GM18502 (cell line): ENCODE measurements at regions not wholly inside any gene's neighbourhood (a gene's known extent, or its start where the extent isn't known, plus 50 kb on each side); places are given as distances from the start of the nearest gene placed in this dataset.
"Not testable (repeated sequence)": the region's sequence is repeated elsewhere in the genome, so short reads cannot be mapped to it uniquely, and the experiment has no call there.

ENCODE experiments used
- ATAC-seq: cut with Tn5 transposase; IDR thresholded peaks from one replicate; pipeline ENCODE4 v1.9.1; 2021; ENCODE audit warnings: mild to moderate bottlenecking; ENCODE audit not compliant: unreplicated experiment, poor library complexity

DNA sequence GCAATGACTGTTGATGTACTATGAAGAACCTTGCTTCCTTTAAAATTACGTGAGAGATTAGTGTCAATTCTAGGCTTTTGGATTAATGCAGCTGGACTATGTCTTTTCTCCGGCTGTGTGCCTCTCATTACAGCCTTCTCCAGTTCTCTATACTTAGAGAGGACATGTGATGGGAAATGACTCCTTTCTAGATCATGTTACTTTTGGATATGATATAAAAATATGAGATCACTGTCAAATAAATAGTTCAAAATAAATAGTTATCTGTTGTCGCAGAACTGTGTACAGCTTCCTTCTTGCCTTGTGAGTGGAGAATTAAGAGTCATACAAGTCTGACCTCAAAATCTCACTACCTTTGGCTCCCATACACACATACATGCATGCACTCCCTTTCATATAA is 592.4 kb downstream of the DIPK2A start:
- ATAC-seq = no peak

DNA sequence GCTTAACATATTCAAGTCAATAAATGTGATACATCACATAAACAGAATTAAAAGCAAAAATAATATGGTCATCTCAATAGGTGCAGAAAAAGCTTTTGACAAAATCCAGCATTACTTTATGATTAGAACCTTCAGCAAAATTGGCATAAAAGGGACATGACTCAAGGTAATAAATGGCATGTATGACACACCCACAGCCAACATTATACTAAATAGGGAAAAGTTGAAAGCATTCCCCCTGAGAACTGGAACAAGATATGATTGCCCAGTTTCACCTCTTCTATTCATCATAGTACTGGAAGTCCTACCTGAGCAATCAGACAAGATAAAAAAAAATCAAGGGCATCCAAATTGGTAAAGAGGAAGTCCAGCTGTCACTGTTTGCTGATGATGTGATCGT is 594.7 kb downstream of the DIPK2A start:
- no peak for ATAC-seq

DNA sequence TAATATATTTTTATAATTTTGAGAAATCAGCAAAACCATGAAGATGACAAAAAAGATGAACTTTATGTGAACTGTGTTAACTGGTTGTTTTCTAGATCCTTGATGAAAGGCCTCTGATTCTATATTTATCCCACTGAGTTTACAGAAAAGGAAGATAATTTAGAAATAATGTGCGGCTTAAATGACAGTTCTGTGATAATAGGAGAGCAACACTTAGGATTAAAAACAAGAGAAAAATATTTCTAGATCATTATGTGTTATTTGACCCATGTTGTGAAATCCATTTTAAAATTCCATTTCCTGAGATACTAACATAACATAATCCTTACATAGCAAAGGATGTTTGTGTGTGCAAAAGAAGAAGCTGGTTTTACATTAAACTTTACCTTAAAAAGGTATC is 598.0 kb downstream of the DIPK2A start:
- no peak for ATAC-seq

DNA sequence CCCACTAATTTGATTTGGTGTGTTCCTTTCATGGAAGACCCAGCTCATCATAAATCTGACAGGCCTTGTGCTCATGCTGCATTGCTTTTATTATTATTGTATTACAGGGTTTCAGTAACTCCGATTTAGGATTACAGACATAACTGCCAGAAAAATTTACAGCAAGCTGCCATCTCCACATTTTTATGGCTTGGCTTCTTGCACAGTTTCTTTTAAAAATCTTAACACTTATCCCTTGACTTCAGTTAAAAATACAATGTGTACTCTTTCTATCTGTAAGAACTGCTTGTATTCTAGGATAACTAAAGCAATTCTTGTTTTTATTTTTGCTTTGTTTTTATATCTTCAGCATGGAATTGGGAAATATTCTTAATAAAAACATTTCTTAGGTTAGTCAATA is 612.2 kb downstream of the DIPK2A start:
- ATAC-seq = no peak

DNA sequence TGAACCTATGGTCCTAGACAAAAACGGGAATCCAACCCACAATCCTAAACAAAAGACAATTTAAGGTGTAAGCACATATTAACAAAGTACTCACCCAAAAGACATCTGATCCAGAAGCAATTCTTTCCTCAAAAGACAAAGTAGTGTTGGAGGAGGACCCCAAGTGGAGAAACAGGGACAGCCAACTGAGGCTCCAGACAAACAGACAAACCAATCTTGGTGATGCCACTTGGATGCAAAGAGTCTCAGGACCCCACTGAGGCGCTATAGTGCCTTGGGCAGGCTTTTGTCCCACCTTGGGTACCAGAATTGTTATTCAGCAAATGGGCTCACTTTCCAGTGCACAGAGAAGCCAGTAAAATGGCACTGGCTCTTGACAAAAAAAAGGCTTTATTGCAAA is 613.8 kb downstream of the DIPK2A start:
- no peak for ATAC-seq

DNA sequence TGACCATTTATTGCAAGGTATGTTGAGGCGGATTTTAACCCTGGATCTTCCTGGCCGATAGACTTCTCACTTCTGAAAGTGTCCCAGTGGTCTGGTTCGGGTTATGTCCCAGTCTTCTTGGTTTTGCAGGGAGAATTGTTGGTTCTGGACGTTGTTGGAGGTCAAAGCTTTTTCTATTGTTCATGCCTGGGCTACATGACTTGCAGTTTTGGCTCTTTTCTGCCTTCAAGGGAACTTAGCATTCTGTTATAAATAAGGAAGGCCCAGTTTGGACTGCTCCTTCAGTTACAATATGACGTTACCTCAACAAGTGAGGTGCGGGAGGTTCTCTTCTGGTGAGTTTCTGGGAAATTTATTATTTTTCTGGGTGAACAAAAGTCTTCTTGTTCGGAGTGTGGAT is 614.3 kb downstream of the DIPK2A start:
- no peak for ATAC-seq

DNA sequence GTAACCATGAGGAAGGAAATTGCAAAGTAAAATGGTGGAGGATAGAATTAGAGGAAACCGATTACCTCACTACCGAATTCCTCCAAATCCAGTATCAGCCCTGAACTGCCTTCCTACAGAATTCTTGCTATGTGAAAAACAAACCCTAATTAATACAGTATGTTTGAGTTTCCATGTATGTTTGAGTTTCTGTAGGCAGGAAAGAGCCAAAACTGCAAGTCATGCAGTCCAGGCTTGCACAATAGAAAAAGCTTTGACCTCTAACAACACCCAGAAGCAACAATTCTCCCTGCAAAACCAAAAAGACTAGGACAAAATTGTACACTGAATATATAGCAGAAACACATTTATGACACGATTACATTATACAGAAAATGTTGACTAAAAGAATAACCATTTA is 614.8 kb downstream of the DIPK2A start:
- no peak for ATAC-seq

DNA sequence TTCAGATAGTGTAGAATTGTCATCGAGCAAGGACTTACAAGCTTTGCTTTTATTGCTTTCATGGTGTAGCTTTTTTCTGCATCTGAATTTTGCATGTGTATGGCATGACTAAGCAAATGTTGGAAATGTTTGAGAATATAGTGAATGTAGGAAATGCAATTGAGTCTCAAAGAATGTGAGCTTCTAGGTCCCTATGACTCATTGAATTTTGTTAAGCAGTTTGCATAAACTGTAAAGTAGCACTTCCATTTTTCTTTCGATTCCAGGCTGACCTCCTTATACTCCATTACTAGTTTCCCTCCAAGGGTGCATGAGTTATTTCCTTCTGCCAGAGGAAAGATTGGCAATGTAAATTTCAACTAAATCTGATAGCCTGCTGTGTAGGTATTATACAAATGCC is 619.2 kb downstream of the DIPK2A start:
- no peak for ATAC-seq

DNA sequence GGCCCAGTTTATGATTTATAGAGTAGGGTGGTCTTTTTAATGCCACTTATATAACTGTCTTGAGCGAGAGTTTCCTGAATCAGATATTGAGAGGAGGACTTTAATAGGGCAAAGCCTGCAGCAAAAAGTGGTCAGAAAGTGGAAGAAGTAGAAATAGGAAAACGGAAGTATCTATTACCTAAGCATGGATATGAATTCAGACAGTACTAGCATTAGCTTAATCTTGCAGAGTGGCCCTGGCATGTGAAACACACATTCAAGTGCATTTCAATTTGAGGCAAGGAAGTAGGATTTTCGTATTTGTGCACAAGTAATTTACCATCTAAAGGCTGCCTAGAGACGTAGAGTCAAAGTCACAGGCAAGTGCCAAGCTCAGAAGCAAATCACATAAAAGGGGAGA is 622.3 kb downstream of the DIPK2A start:
- no peak for ATAC-seq

DNA sequence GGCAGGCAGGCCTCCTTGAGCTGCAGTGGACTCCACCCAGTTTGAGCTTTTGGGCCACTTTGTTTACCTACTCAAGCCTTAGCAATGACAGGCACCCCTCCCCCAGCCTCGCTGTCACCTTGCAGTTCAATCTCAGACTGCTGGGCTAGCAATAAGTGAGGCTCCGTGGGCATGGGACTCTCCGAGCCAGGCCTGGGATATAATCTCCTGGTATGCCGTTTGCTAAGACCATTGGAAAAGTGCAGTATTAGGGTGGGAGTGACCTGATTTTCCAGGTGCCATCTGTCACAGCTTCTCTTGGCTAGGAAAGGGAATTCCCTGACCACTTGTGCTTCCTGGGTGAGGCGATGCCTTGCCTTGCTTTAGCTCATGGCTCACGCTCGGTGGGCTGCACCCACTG is 648.6 kb downstream of the DIPK2A start:
- ATAC-seq = not testable (repeated sequence)

DNA sequence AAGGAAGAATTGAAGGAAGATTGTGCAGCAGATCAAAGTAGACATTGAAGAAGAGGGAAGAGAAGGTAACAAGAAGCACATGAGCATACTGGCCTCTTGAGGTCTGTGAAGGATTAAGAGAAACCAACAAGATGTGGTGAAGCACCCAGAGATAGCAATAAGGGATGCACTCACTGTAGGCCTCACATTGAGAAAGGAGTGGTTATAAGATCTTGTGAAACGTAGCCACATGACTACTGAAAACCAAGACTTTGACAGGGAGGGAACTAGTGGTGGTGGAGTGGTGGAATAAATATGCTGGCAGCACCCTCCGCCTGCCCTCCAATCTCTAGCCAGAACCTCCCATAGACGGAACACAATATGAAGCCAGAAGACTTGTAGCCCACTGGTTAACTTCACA is 651.2 kb downstream of the DIPK2A start:
- ATAC-seq = no peak

DNA sequence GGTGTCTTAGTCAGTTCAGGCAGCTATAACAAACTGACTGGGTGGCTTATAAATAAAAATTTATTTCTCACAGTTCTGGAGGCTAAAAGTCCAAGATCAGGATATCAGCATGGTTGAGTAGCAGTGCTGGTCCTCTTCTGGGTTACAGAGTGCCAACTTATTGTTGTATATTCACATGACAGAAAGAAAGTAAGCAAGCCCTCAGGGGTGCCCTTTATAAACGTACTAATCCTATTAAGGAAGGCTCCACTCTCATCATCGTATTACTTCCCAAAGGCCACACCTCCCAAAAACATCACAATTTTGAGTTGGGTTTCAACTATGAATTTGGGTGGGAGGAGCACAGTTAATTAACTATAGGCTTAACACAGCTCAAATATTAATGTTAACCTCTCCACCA is 653.0 kb downstream of the DIPK2A start:
- no peak for ATAC-seq

DNA sequence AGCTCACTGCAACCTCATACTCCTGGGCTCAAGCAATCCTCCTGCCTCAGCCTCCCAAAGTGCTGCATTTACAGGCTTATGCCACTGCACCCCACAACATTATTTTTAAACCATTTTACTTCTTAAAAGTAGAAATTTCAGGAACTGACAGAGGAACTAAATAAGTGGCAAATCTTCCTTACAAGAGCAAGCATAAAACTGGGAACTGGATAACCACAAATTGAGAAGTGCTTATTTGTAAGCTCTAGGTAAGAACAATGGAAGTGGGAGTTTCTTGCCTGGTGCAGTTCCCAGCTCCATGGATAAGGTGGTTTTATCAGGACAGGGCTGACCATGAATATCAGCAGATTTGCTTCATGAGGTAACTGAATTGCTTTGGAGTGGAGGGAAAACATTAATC is 655.2 kb downstream of the DIPK2A start:
- ATAC-seq = no peak

DNA sequence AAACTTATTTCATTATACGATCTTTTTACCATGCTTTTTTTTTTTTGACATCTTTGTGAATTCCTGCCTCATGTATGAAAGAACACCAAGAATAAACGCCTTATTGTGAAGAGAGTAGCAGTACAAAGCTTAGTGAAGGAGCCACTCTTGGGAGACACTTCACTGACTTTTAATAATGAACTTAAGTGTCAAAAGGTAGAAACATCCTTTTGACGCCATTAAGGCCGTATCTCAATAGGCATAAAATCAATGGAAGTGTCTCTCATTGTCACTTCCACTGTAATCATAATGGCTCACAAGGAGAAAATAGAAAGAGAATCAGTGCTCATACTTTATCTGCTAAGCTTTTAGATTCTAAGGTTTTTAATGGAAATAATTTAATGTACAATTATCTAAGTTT is 657.8 kb downstream of the DIPK2A start:
- ATAC-seq = no peak

DNA sequence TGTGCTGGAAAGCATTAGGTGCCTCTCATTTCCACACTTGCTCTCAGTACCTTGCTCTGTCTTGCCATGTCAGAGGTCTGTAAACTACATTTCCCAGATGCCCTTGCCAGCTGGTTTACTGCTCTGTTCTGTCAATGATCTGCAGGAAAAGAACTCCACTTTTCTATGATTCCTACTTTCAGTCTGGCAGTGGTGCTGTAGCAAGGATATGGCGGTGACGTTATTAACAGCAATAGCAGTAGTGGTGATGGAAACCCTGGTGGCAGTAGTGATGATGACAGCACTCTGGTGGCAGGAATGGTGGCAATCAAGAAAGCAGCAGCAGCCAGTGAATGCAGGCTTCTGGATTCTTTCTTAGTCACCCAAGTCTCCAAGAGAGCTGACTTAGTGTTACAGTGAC is 665.2 kb downstream of the DIPK2A start:
- no peak for ATAC-seq

DNA sequence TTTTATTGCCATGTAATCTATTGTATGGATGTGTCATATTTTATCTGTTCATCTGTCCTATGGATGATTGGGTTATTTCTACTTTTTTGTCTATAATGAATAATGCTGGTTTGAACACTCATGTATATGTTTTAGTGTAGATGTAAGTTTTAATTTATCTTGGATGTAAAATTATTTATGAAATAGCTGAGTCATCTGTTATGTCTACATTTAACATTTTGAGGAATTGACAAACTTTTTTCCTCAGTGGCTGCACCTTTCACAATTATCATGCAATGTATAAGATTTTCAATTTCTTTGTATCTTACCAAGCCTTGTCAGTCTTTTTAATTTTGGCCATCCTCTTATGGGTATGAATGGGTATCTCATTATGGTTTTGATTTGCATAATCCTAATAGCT is 666.4 kb downstream of the DIPK2A start:
- ATAC-seq = no peak

DNA sequence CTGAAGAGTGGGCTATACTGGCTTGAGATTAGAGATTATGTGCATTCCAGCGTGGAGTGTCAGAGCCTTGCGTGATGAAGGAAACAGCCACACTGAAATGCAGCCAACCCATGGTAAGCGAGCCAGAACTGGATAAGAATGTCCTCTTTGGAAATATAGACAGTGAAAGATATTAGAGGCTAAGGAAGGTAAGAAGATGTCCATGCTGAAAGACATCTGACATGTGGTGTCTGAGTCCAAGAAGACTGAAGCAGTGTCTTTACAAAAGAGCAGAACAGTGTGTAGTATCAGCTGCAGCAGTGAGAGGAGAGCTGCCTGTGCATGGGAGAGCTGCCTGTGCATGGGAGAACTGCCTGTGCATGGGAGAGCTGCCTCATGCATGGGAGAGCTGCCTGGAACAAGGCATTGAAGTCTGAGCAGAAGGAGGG is 672.2 kb downstream of the DIPK2A start:
- ATAC-seq = no peak

DNA sequence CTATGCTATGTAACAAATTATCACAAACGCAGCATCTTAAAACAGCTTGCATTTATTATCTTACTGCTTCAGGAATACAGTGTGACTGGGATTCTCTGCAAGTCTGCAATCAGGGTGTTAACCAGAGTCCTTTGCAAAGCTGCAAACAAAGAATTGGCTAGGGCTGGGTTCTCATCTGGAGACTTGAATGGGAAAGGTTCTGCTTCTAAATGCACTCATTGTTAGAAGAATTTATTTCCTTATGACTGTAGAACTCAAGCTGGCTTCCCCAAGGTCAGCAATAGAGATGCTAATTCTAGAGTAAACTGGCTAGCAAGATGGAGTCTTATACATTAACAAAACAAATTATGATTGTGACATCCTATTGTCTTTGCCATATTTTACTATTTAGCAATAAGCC is 673.7 kb downstream of the DIPK2A start:
- ATAC-seq = no peak

DNA sequence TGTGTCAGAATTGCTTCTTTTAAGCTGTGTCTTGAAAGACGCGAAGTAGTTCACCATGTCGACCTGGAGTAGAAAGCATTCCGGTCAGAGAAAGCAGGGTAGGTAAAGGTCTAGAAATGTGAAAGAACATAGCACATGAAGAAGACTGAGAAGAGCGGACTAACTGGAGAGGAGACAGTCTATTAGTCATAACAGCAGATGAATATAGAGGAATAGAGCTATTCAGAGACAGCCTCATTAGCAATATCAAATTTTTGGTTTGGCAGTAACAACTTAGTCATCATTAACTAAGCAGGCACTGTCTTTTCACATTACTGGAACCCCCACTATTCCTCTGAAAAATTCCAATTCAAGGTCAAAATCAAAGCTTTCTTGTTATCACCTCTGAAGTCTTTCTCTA is 678.8 kb downstream of the DIPK2A start:
- ATAC-seq = no peak

DNA sequence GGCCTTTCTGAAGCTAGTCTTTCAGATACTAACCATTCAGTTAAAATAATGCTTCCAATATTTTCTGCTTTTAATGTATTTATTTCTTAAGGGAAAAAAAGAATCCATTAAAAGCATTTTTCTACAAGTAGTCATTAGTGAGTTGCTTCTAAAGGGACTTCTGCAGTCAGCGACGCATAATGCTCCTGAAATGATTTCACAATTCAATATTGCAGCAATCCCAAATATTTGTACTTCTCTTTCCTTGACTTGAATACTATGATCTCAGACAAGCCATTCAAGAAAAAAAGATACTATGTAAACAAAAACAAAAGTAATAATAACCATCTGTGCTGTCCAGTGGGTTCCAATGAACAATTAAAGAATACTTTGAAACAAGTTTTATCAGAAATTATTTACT is 681.0 kb downstream of the DIPK2A start:
- ATAC-seq = no peak

DNA sequence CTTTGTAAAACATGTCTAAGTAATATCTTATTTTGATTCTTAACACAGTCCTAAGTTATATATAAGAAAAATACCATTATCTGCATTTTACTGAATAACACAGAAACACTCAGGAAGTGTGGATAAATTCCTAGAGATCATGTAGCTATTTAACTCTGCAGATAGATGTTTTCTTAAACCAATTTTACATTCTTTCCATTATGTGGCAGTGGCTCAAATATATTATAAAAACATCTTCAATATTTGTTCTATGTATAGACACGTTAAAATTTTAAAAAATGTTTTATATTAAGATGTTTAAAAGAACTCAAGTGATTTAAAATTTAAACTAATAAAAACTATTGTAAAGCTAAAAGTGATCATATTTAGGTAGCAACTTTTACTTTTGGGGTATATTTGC is 683.8 kb downstream of the DIPK2A start:
- ATAC-seq = no peak

DNA sequence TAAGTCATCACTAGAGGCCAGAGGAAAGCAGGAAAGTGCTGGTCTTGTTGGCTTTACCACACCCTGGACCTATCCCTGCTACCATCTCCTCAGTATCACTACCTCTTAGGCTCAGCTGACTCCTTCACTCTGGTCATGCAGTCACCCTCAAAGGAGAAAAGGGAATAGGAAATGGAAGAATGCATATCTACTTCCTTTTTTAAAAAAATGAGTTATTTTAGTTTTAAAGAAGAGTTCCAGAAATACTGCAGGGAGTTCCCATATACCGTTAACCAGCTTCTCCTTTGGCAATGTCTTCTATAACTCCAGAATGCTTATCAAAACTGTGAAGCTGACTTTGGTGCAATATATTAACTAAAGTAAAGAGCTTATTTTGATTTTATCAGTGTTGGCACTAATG is 688.6 kb downstream of the DIPK2A start:
- no peak for ATAC-seq

DNA sequence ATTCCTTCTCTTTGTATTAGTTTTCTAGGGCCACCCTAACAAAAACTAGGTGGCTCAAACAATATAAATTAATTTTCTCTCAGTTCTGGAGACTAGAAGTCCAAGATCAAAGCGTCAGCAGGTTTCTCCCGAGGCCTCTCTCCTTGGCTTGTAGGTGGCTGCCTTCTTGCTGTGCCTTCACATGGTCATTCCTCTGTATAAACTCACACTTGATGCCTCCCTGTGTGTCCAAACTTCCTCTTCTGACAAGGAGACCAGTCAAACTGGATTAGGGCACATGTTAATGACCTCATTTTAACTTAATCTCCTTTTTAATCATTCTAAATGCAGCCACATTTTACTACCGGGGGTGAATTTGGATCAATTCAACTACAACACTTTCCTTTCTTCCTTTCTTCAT is 691.1 kb downstream of the DIPK2A start:
- ATAC-seq = no peak
